ENCODE measurements at regions not wholly inside any gene's neighbourhood (a gene's known extent, or its start where the extent isn't known, plus 50 kb on each side); places are given as distances from the start of the nearest gene placed in this dataset.

DNA sequence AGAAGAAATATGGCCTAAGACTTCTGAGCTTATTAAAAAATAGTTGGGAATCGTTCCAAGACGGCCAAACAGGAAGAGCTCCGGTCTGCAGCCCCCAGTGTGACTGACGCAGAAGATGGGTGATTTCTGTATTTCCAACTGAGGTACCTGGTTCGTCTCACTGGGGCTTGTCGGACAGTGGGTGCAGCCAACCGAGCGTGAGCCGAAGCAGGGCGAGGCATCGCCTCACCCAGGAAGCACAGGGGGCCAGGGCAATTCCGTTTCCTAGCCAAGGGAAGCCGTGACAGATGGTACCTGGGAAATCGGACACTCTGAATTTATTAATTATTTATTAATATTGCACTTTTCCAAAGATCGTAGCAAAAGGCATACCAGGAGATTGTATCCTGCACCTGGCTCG, 857.8 kb downstream of the C12orf50 start:
- TF ChIP-seq, protein P1, sequence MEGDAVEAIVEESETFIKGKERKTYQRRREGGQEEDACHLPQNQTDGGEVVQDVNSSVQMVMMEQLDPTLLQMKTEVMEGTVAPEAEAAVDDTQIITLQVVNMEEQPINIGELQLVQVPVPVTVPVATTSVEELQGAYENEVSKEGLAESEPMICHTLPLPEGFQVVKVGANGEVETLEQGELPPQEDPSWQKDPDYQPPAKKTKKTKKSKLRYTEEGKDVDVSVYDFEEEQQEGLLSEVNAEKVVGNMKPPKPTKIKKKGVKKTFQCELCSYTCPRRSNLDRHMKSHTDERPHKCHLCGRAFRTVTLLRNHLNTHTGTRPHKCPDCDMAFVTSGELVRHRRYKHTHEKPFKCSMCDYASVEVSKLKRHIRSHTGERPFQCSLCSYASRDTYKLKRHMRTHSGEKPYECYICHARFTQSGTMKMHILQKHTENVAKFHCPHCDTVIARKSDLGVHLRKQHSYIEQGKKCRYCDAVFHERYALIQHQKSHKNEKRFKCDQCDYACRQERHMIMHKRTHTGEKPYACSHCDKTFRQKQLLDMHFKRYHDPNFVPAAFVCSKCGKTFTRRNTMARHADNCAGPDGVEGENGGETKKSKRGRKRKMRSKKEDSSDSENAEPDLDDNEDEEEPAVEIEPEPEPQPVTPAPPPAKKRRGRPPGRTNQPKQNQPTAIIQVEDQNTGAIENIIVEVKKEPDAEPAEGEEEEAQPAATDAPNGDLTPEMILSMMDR (IDR thresholded peaks at IDR 0.05; ENCODE audit: low read depth, low read length, poor library complexity, severe bottlenecking) = no peak
- TF ChIP-seq EZH2phosphoT487 (IDR thresholded peaks at IDR 0.05; ENCODE audit: borderline replicate concordance, low read length) = no peak

Measured in DOHH2 (cell line).